OCI-LY1 (cell line): ENCODE measurements at regions not wholly inside any gene's neighbourhood (a gene's known extent, or its start where the extent isn't known, plus 50 kb on each side); places are given as distances from the start of the nearest gene placed in this dataset.

ENCODE experiments used
- H2AFZ ChIP-seq: fragments of 200-600 bp; sonication (generic), shearing (Covaris generic); 2 replicates; pipeline ENCODE4 v1.6.0; 2014; ENCODE audit warnings: antibody characterized with exemption, mild to moderate bottlenecking, low read length
- H3F3A ChIP-seq: fragments of 200-600 bp; sonication (generic), shearing (Covaris generic); 2 replicates; pipeline ENCODE4 v1.6.0; 2014; ENCODE audit warnings: mild to moderate bottlenecking, antibody characterized with exemption, low read length, moderate library complexity; ENCODE audit not compliant: insufficient read depth
- H3K27ac ChIP-seq: fragments of 200-600 bp; sonication (generic); 2 replicates; pipeline ENCODE4 v1.5.1; 2014; ENCODE audit warnings: low read length, mixed run types, mild to moderate bottlenecking, low read depth; ENCODE audit not compliant: poor library complexity, severe bottlenecking
- H3K27me3 ChIP-seq: fragments of 200-600 bp; sonication (generic); 2 replicates; pipeline ENCODE4 v1.6.0; 2014; ENCODE audit warnings: antibody characterized with exemption, mild to moderate bottlenecking, low read length, moderate library complexity; ENCODE audit not compliant: insufficient read depth
- H3K36me3 ChIP-seq: fragments of 200-600 bp; sonication (generic); 2 replicates; pipeline ENCODE4 v1.6.1; 2014; ENCODE audit warnings: mild to moderate bottlenecking, antibody characterized with exemption, low read length, moderate library complexity, mixed read lengths; ENCODE audit not compliant: insufficient read depth
- H3K4me1 ChIP-seq: fragments of 200-600 bp; sonication (generic); 2 replicates; pipeline ENCODE4 v1.5.1; 2014; ENCODE audit warnings: mild to moderate bottlenecking, low read length, moderate library complexity; ENCODE audit not compliant: insufficient read depth, severe bottlenecking
- H3K4me2 ChIP-seq: fragments of 200-600 bp; sonication (generic), shearing (Covaris generic); 2 replicates; pipeline ENCODE4 v1.6.1; 2014; ENCODE audit warnings: low read length
- H3K4me3 ChIP-seq: fragments of 200-600 bp; sonication (generic); 2 replicates; pipeline ENCODE4 v1.5.1; 2014; ENCODE audit warnings: low read length, low read depth, mild to moderate bottlenecking, mixed read lengths; ENCODE audit not compliant: poor library complexity, severe bottlenecking
- H3K79me2 ChIP-seq: fragments of 200-600 bp; shearing (Covaris generic); 2 replicates; pipeline ENCODE4 v1.6.1; 2016; ENCODE audit warnings: mixed run types, low read length, mixed read lengths; ENCODE audit not compliant: insufficient read depth
- H3K9ac ChIP-seq: fragments of 200-600 bp; sonication (generic), shearing (Covaris generic); 2 replicates; pipeline ENCODE4 v1.6.1; 2014; ENCODE audit warnings: mild to moderate bottlenecking, low read length, mixed read lengths
- H3K9me2 ChIP-seq: fragments of 200-600 bp; sonication (generic), shearing (Covaris generic); 2 replicates; pipeline ENCODE4 v1.6.1; 2014; ENCODE audit warnings: low read depth, mild to moderate bottlenecking, low read length, mixed read lengths
- H3K9me3 ChIP-seq: fragments of 200-600 bp; shearing (Covaris generic); 2 replicates; pipeline ENCODE4 v1.6.1; 2014; ENCODE audit warnings: low read length, mixed read lengths
- H4K20me1 ChIP-seq: fragments of 200-600 bp; sonication (generic), shearing (Covaris generic); 2 replicates; pipeline ENCODE4 v1.6.0; 2016; ENCODE audit warnings: mild to moderate bottlenecking, low read length; ENCODE audit not compliant: insufficient read depth
- EZH2 ChIP-seq: fragments of 200-600 bp; sonication (generic), shearing (Covaris generic); IDR thresholded peaks from 2 replicates; pipeline ENCODE4 v1.8.0; 2017; ENCODE audit warnings: borderline replicate concordance, mixed run types, mild to moderate bottlenecking, antibody characterized with exemption, low read length, moderate library complexity, mixed read lengths
- TF ChIP-seq, protein P1 (sequence below): fragments of 200-600 bp; sonication (generic), shearing (Covaris generic); IDR thresholded peaks from 2 replicates; pipeline ENCODE4 v1.5.1; 2017; ENCODE audit warnings: mild to moderate bottlenecking, antibody characterized with exemption, low read length, moderate library complexity, mixed read lengths

DNA sequence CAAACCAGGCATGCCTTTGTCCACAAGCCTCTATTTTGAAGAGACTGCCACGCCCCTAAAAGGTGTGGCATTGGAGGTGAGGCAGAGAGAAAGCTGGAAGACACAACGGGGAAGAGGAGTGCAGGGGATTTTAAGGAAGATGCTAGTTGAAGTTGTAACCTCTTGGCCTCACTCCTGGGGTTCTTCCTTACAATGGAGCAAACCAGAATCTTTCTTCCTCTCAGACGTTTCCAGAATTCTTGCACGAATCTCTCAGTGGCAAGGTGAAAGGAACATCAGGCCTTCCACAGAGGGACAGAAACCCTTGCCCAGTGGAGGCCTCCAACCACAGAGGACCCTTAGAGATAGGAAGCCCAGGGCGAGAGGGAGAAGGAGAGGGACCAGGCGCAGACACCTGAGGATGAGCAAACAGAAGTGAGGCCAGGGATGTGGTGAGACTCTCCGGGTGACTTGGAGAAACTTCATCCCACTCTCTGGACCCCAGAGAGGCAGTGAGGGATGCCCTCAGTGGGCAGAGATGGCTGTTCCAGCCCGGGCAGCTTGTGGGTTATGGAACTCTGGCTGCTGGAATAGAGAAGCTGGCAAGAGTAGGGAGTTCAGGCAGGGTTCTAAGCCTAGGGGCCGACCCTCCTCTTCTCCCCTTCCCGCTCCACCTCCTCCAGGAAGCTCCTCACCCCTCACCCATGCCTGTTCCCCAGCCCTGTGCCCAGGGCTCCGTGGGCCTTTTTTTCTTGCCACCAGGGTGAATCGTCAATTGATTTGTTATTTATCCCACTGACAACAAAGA, 136.8 kb upstream of the RUNX3 start:
- Histone ChIP-seq H3F3A (no peaks in the 10 kb centered on the region), H3K79me2 (no peaks in the 10 kb centered on the region), H3K4me2 (no peak overlapping the region), H3K9me3 (no peaks in the 10 kb centered on the region), H3K27me3 (peaks cover 8% of the 10 kb centered on the region; the same call in 1 of the 2 replicates), H3K9ac (no peak overlapping the region), H3K4me3 (no peak overlapping the region), H2AFZ (no peak overlapping the region), H3K27ac (no peak overlapping the region), H3K36me3 (no peaks in the 10 kb centered on the region), H3K9me2 (no peaks in the 10 kb centered on the region), H4K20me1 (no peaks in the 10 kb centered on the region), H3K4me1 (no peaks in the 10 kb centered on the region)
- TF ChIP-seq EZH2, result no peak

DNA sequence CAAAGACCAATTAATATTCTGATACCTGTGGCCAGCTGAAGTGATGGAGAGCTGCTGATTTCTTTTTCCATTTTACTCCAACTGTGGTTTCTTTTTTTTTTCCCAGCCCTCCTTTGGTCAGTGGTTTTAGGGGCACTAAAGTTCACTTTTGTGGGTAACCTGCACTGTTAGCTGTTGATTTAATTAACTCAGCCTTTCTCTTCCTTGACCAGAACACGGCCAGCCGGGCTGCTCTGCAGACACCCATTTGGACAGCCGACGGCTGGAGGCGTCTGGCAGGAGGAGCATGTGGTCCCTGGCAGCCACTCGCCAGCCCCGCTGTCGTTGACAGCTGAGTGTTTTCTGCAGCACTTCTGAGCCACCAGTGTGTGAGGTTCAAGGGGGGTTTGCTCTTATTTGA, 136.2 kb upstream of the RUNX3 start:
- Histone ChIP-seq H3K9me3 (no peaks in the 10 kb centered on the region), H3K36me3 (no peaks in the 10 kb centered on the region), H3K4me3 (no peak overlapping the region), H3K9me2 (no peaks in the 10 kb centered on the region), H3K4me2 (no peak overlapping the region), H3K27ac (no peak overlapping the region), H3K4me1 (no peaks in the 10 kb centered on the region), H3K9ac (no peak overlapping the region), H2AFZ (no peak overlapping the region), H3F3A (no peaks in the 10 kb centered on the region), H3K79me2 (no peaks in the 10 kb centered on the region), H3K27me3 (peaks cover 8% of the 10 kb centered on the region; the same call in 1 of the 2 replicates), H4K20me1 (no peaks in the 10 kb centered on the region)
- no peak for TF ChIP-seq EZH2
- TF ChIP-seq, protein P1, sequence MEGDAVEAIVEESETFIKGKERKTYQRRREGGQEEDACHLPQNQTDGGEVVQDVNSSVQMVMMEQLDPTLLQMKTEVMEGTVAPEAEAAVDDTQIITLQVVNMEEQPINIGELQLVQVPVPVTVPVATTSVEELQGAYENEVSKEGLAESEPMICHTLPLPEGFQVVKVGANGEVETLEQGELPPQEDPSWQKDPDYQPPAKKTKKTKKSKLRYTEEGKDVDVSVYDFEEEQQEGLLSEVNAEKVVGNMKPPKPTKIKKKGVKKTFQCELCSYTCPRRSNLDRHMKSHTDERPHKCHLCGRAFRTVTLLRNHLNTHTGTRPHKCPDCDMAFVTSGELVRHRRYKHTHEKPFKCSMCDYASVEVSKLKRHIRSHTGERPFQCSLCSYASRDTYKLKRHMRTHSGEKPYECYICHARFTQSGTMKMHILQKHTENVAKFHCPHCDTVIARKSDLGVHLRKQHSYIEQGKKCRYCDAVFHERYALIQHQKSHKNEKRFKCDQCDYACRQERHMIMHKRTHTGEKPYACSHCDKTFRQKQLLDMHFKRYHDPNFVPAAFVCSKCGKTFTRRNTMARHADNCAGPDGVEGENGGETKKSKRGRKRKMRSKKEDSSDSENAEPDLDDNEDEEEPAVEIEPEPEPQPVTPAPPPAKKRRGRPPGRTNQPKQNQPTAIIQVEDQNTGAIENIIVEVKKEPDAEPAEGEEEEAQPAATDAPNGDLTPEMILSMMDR, result no peak

DNA sequence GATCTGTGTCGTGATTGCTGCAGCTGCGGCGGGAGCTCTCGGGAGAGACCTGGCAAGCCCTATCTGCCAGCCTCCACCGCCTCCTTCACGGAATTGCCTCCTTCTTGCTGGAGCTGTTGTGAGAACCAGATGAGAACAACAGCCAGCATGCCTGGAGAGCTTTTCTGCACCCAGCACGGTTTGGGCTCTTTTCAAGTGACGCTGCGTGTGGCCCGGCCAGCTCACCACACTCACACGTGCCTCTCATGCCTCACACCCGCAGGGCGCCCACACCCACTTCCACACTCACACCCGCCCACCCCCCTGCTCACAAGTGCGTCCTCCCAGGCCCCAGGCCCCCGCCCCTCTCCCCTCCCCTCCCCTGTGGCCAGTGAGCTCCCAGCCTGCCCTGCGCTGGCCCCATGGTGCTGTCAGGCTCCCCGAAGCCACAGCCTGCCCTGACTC, 135.7 kb upstream of the RUNX3 start:
- H3K9ac ChIP-seq, result no peak overlapping the region
- H3K4me3 ChIP-seq, result no peak overlapping the region
- no peaks in the 10 kb centered on the region for H3F3A ChIP-seq
- no peaks in the 10 kb centered on the region for H3K9me2 ChIP-seq
- H3K27ac ChIP-seq, result no peak overlapping the region
- H3K9me3 ChIP-seq, result no peaks in the 10 kb centered on the region
- H3K4me1 ChIP-seq, result no peaks in the 10 kb centered on the region
- H3K4me2 ChIP-seq, result no peak overlapping the region
- no peaks in the 10 kb centered on the region for H4K20me1 ChIP-seq
- H3K36me3 ChIP-seq, result no peaks in the 10 kb centered on the region
- H2AFZ ChIP-seq, result no peak overlapping the region
- no peaks in the 10 kb centered on the region for H3K79me2 ChIP-seq
- H3K27me3 ChIP-seq, result peaks cover 8% of the 10 kb centered on the region; the same call in 1 of the 2 replicates
- TF ChIP-seq, protein P1, result no peak
- TF ChIP-seq EZH2, result no peak
